ENCODE measurements at regions not wholly inside any gene's neighbourhood (a gene's known extent, or its start where the extent isn't known, plus 50 kb on each side); places are given as distances from the start of the nearest gene placed in this dataset.
"Not testable (repeated sequence)": the region's sequence is repeated elsewhere in the genome, so short reads cannot be mapped to it uniquely, and the experiment has no call there.

- DNase-seq = peak; percentile 30 to 45
Measured at GRCh38 chr6:145139140-145139850, 596.0 kb downstream of the EPM2A start.

- no peak for DNase-seq
Measured at GRCh38 chr6:145139895-145140294, 595.4 kb downstream of the EPM2A start.

GRCh38 chr6:145141572-145141971 lies 593.7 kb downstream of the EPM2A start:
- no peak for DNase-seq

GRCh38 chr6:145142958-145143357 lies 592.4 kb downstream of the EPM2A start:
- no peak for DNase-seq

GRCh38 chr6:145143379-145143778 lies 591.9 kb downstream of the EPM2A start:
- no peak for DNase-seq

- no peak for DNase-seq
Measured at GRCh38 chr6:145147559-145147958, 587.8 kb downstream of the EPM2A start.

GRCh38 chr6:145147981-145148749 lies 587.2 kb downstream of the EPM2A start:
- peak; percentile 85 to 87 for DNase-seq

GRCh38 chr6:145148776-145149175 lies 586.5 kb downstream of the EPM2A start:
- no peak for DNase-seq

- DNase-seq = no peak
Measured at GRCh38 chr6:145151624-145152023, 583.7 kb downstream of the EPM2A start.

- DNase-seq = no peak
Measured at GRCh38 chr6:145153495-145153894, 581.8 kb downstream of the EPM2A start.

GRCh38 chr6:145155411-145155810 lies 579.9 kb downstream of the EPM2A start:
- DNase-seq = no peak

GRCh38 chr6:145155873-145156782 lies 579.2 kb downstream of the EPM2A start:
- DNase-seq = peak; percentile 61 to 67

- DNase-seq = not testable (repeated sequence)
Measured at GRCh38 chr6:145158636-145159035, 576.7 kb downstream of the EPM2A start.

GRCh38 chr6:145159921-145160320 lies 575.4 kb downstream of the EPM2A start:
- no peak for DNase-seq

GRCh38 chr6:145161501-145161900 lies 573.8 kb downstream of the EPM2A start:
- DNase-seq = no peak

- DNase-seq = no peak
Measured at GRCh38 chr6:145169726-145170224, 565.5 kb downstream of the EPM2A start.

GRCh38 chr6:145175470-145175869 lies 559.9 kb downstream of the EPM2A start:
- DNase-seq = no peak

- no peak for DNase-seq
Measured at GRCh38 chr6:145178391-145178790, 556.9 kb downstream of the EPM2A start.

GRCh38 chr6:145187491-145188206 lies 547.7 kb downstream of the EPM2A start:
- no peak for DNase-seq

- no peak for DNase-seq
Measured at GRCh38 chr6:145189836-145190235, 545.5 kb downstream of the EPM2A start.

- DNase-seq = no peak
Measured at GRCh38 chr6:145194389-145194788, 540.9 kb downstream of the EPM2A start.

- peak in 1 of 2 donors; percentile 8 for DNase-seq
Measured at GRCh38 chr6:145199961-145200360, 535.4 kb downstream of the EPM2A start.
